ENCODE measurements at regions not wholly inside any gene's neighbourhood (a gene's known extent, or its start where the extent isn't known, plus 50 kb on each side); places are given as distances from the start of the nearest gene placed in this dataset.

- BruUV-seq (replicated peaks): no TSS peak
- no peak overlapping the region for H3K4me2 ChIP-seq (ENCODE audit: low read length)
- H3K4me3 ChIP-seq (ENCODE audit: low read depth, low read length, poor library complexity, severe bottlenecking): no peak overlapping the region
- H3K27ac ChIP-seq (ENCODE audit: low read depth, low read length, poor library complexity, severe bottlenecking): no peak overlapping the region
- no peaks in the 10 kb centered on the region for H3K4me1 ChIP-seq (ENCODE audit: insufficient read depth, low read length, poor library complexity, severe bottlenecking)
- H3K9me2 ChIP-seq (ENCODE audit: insufficient read depth, low read length): no peaks in the 10 kb centered on the region
- H3K79me2 ChIP-seq (ENCODE audit: insufficient read depth, low read depth, low read length): no peaks in the 10 kb centered on the region
- no peak for TF ChIP-seq CTCF (conservative IDR thresholded peaks at IDR 0.05; ENCODE audit: low read length)
- no peak for TF ChIP-seq EZH2phosphoT487 (IDR thresholded peaks at IDR 0.05; ENCODE audit: borderline replicate concordance, low read depth, low read length)
- CTCF ChIA-PET (ENCODE audit: unreplicated experiment): no interaction called here
- intact Hi-C loops (cut with micrococcal nuclease; ENCODE audit: unreplicated experiment): no loop called here
- H3K9me3 ChIP-seq (ENCODE audit: low read length): 0 out of 2 replicates have a peak, but pooled peaks cover 10% of the 10 kb centered on the region
- no peaks in the 10 kb centered on the region for H3K36me3 ChIP-seq (ENCODE audit: insufficient read depth, low read length)
- H2AFZ ChIP-seq (ENCODE audit: low read length): no peak overlapping the region
- POLR2A ChIA-PET: no interaction called here
- no peak for DNase-seq (ENCODE audit: low spot score)
- H4K20me1 ChIP-seq (ENCODE audit: insufficient read depth, low read length): no peaks in the 10 kb centered on the region
These were observed 224.8 kb upstream of the PPP2R3A start for GRCh38 chr3:135740751-135741150.

- intact Hi-C loops (cut with micrococcal nuclease; ENCODE audit: unreplicated experiment): no loop called here
- H3K36me3 ChIP-seq (ENCODE audit: insufficient read depth, low read length): no peaks in the 10 kb centered on the region
- H3K9me2 ChIP-seq (ENCODE audit: insufficient read depth, low read length): no peaks in the 10 kb centered on the region
- no peaks in the 10 kb centered on the region for H3K4me1 ChIP-seq (ENCODE audit: insufficient read depth, low read length, poor library complexity, severe bottlenecking)
- no peak for TF ChIP-seq EZH2phosphoT487 (IDR thresholded peaks at IDR 0.05; ENCODE audit: borderline replicate concordance, low read depth, low read length)
- TF ChIP-seq CTCF (conservative IDR thresholded peaks at IDR 0.05; ENCODE audit: low read length): no peak
- no peak overlapping the region for H3K27ac ChIP-seq (ENCODE audit: low read depth, low read length, poor library complexity, severe bottlenecking)
- no peak for DNase-seq (ENCODE audit: low spot score)
- BruUV-seq (replicated peaks): no TSS peak
- no peak overlapping the region for H3K4me2 ChIP-seq (ENCODE audit: low read length)
- CTCF ChIA-PET (ENCODE audit: unreplicated experiment): no interaction called here
- no peak overlapping the region for H2AFZ ChIP-seq (ENCODE audit: low read length)
- H3K4me3 ChIP-seq (ENCODE audit: low read depth, low read length, poor library complexity, severe bottlenecking): no peak overlapping the region
- H4K20me1 ChIP-seq (ENCODE audit: insufficient read depth, low read length): no peaks in the 10 kb centered on the region
- POLR2A ChIA-PET: no interaction called here
- H3K79me2 ChIP-seq (ENCODE audit: insufficient read depth, low read depth, low read length): no peaks in the 10 kb centered on the region
- H3K9me3 ChIP-seq (ENCODE audit: low read length): no peaks in the 10 kb centered on the region
These were observed 213.5 kb upstream of the PPP2R3A start for GRCh38 chr3:135751991-135752390.

GRCh38 chr3:135752851-135753250, 212.7 kb upstream of the PPP2R3A start:
- CTCF ChIA-PET (ENCODE audit: unreplicated experiment): no interaction called here
- Histone ChIP-seq H3K79me2 (ENCODE audit: insufficient read depth, low read depth, low read length) (no peaks in the 10 kb centered on the region), H3K9me2 (ENCODE audit: insufficient read depth, low read length) (no peaks in the 10 kb centered on the region), H3K9me3 (ENCODE audit: low read length) (no peaks in the 10 kb centered on the region), H3K4me1 (ENCODE audit: insufficient read depth, low read length, poor library complexity, severe bottlenecking) (no peaks in the 10 kb centered on the region), H3K36me3 (ENCODE audit: insufficient read depth, low read length) (no peaks in the 10 kb centered on the region), H4K20me1 (ENCODE audit: insufficient read depth, low read length) (no peaks in the 10 kb centered on the region), H3K4me3 (ENCODE audit: low read depth, low read length, poor library complexity, severe bottlenecking) (no peak overlapping the region), H3K4me2 (ENCODE audit: low read length) (no peak overlapping the region), H2AFZ (ENCODE audit: low read length) (no peak overlapping the region), H3K27ac (ENCODE audit: low read depth, low read length, poor library complexity, severe bottlenecking) (no peak overlapping the region)
- BruUV-seq (replicated peaks): no TSS peak
- TF ChIP-seq CTCF (conservative IDR thresholded peaks at IDR 0.05; ENCODE audit: low read length): no peak
- no peak for TF ChIP-seq EZH2phosphoT487 (IDR thresholded peaks at IDR 0.05; ENCODE audit: borderline replicate concordance, low read depth, low read length)
- no peak for DNase-seq (ENCODE audit: low spot score)
- intact Hi-C loops (cut with micrococcal nuclease; ENCODE audit: unreplicated experiment): no loop called here
- POLR2A ChIA-PET: no interaction called here

All from OCI-LY7 (cell line).